H1 (cell line): ENCODE measurements at regions not wholly inside any gene's neighbourhood (a gene's known extent, or its start where the extent isn't known, plus 50 kb on each side); places are given as distances from the start of the nearest gene placed in this dataset.

Experiments used
- CTCF ChIA-PET: fragments of 300-600 bp; sonication (Branson Sonifier 250); formaldehyde crosslinking; loops from one replicate; lab custom pipeline; 2021; ENCODE audit not compliant: partially characterized antibody; lab: Charles Lee
- POLR2A ChIA-PET: fragments of 300-600 bp; sonication (Branson Sonifier 250); formaldehyde crosslinking; loops from one replicate; lab custom pipeline; 2021; ENCODE audit warnings: inconsistent platforms; ENCODE audit not compliant: partially characterized antibody; lab: Charles Lee
- DNase-seq, 2 experiments: peaks; one replicate each; pipeline versions ENCODE4 v3.0.0 to v3.0.0-alpha.2; 2010 to 2022; ENCODE audit warnings: low spot score in 2 of 2, low read depth in 1 of 2, mixed read lengths in 1 of 2
- FAIRE-seq: peaks from 2 replicates; lab custom pipeline; 2011; peaks lifted over from hg19 to GRCh38; lab: Jason Lieb, UNC
- H2AFZ ChIP-seq: 2 replicates; pipeline ENCODE4 v1.8.1; 2012; ENCODE audit warnings: low read length, inconsistent platforms
- H2AK5ac ChIP-seq: 2 replicates; pipeline ENCODE4 v1.6.1; 2013; ENCODE audit warnings: low read depth, low read length
- H2BK120ac ChIP-seq: replicated peaks from 2 replicates; pipeline ENCODE3; 2013; ENCODE audit warnings: low read depth, low read length, inconsistent platforms
- H2BK12ac ChIP-seq: 2 replicates; pipeline ENCODE4 v1.6.1; 2013; ENCODE audit warnings: low read depth, low read length
- H2BK15ac ChIP-seq: 2 replicates; pipeline ENCODE4 v1.6.1; 2013; ENCODE audit warnings: low read length
- H2BK20ac ChIP-seq: 2 replicates; pipeline ENCODE4 v1.6.1; 2013; ENCODE audit warnings: low read length
- H2BK5ac ChIP-seq: 2 replicates; pipeline ENCODE4 v1.6.1; 2013; ENCODE audit warnings: low read depth, low read length
- H3K14ac ChIP-seq: 2 replicates; pipeline ENCODE4 v1.6.1; 2013; ENCODE audit warnings: inconsistent platforms; ENCODE audit not compliant: insufficient read length
- H3K18ac ChIP-seq: 2 replicates; pipeline ENCODE4 v1.6.1; 2013; ENCODE audit warnings: low read length; ENCODE audit errors: extremely low read depth
- H3K23ac ChIP-seq: 2 replicates; pipeline ENCODE4 v1.6.1; 2013; ENCODE audit warnings: inconsistent platforms; ENCODE audit not compliant: insufficient read length
- H3K23me2 ChIP-seq: 2 replicates; pipeline ENCODE4 v1.6.1; 2013; ENCODE audit warnings: low read depth, low read length
- H3K27ac ChIP-seq: 2 replicates; pipeline ENCODE4 v1.6.1; 2011; ENCODE audit warnings: low read depth, low read length, inconsistent platforms
- H3K27me3 ChIP-seq, 4 experiments: replicated peaks in 1 of 4; 1 replicate in 1 of 4; 2 replicates in 3 of 4; pipeline versions ENCODE4 v1.6.1 to v1.8.1; 2011 to 2013; ENCODE audit warnings: low read length in 3 of 4, mild to moderate bottlenecking in 3 of 4, inconsistent platforms in 2 of 4, mixed read lengths in 2 of 4, moderate library complexity in 1 of 4; ENCODE audit not compliant: control insufficient read depth in 3 of 4, insufficient read depth in 3 of 4; ENCODE audit errors: extremely low read depth in 1 of 4
- H3K36me3 ChIP-seq, 4 experiments: 2 replicates each; pipeline versions ENCODE4 v1.6.1 to v1.8.1; 2011 to 2013; ENCODE audit warnings: mild to moderate bottlenecking in 4 of 4, low read length in 3 of 4, moderate library complexity in 2 of 4, control low read depth in 1 of 4, inconsistent platforms in 1 of 4; ENCODE audit not compliant: insufficient read depth in 4 of 4, control insufficient read depth in 2 of 4
- H3K4ac ChIP-seq: replicated peaks from 2 replicates; pipeline ENCODE3; 2013; ENCODE audit warnings: low read length, low read depth, mixed read lengths, inconsistent platforms; ENCODE audit not compliant: insufficient read length
- H3K4me1 ChIP-seq, 4 experiments: replicated peaks in 1 of 4; 1 replicate in 1 of 4; 2 replicates in 3 of 4; pipeline versions ENCODE4 v1.6.1 to v1.8.1; 2011 to 2013; ENCODE audit warnings: low read length in 3 of 4, inconsistent platforms in 2 of 4, mixed read lengths in 1 of 4; ENCODE audit not compliant: insufficient read depth in 4 of 4, control insufficient read depth in 3 of 4
- H3K4me2 ChIP-seq, 2 experiments: 2 replicates each; pipeline versions ENCODE4 v1.6.1 to v1.8.1; 2011 to 2013; ENCODE audit warnings: low read depth in 2 of 2, low read length in 2 of 2, control low read depth in 1 of 2, inconsistent platforms in 1 of 2, mild to moderate bottlenecking in 1 of 2; ENCODE audit not compliant: insufficient read depth in 1 of 2
- H3K4me3 ChIP-seq, 4 experiments: fragments of 200-600, 300-600 bp in 1 of 4; sonication (generic), shearing (Covaris generic), sonication (Bioruptor Twin) in 1 of 4; 2 replicates each; pipeline versions ENCODE4 v1.5.1 to v1.8.1; 2011 to 2016; ENCODE audit warnings: low read length in 4 of 4, low read depth in 3 of 4, control low read depth in 2 of 4, inconsistent platforms in 2 of 4, mild to moderate bottlenecking in 2 of 4, mixed read lengths in 1 of 4, moderate library complexity in 1 of 4; ENCODE audit not compliant: insufficient read depth in 2 of 4; ENCODE audit errors: extremely low read depth in 1 of 4
- H3K56ac ChIP-seq: replicated peaks from 2 replicates; pipeline ENCODE3; 2013; ENCODE audit warnings: low read depth, mild to moderate bottlenecking, mixed read lengths, low read length, inconsistent platforms; ENCODE audit not compliant: insufficient read length
- H3K79me1 ChIP-seq: 2 replicates; pipeline ENCODE4 v1.6.1; 2013; ENCODE audit warnings: low read depth, low read length, control low read depth
- H3K79me2 ChIP-seq, 2 experiments: 2 replicates each; pipeline versions ENCODE4 v1.6.1 to v1.8.1; 2012 to 2013; ENCODE audit warnings: low read length in 2 of 2, mild to moderate bottlenecking in 2 of 2, inconsistent platforms in 1 of 2; ENCODE audit not compliant: insufficient read depth in 2 of 2, control insufficient read depth in 1 of 2
- H3K9ac ChIP-seq, 4 experiments: replicated peaks in 1 of 4; 1 replicate in 1 of 4; 2 replicates in 3 of 4; pipeline versions ENCODE4 v1.6.1 to v1.8.1; 2011 to 2013; ENCODE audit warnings: low read depth in 3 of 4, low read length in 3 of 4, control low read depth in 2 of 4, mild to moderate bottlenecking in 2 of 4, moderate library complexity in 2 of 4, inconsistent platforms in 1 of 4; ENCODE audit errors: extremely low read depth in 1 of 4
- H3K9me3 ChIP-seq, 2 experiments: 2 replicates each; pipeline versions ENCODE4 v1.6.1 to v1.8.1; 2012 to 2013; ENCODE audit warnings: mild to moderate bottlenecking in 2 of 2, moderate library complexity in 2 of 2, control low read depth in 1 of 2, inconsistent platforms in 1 of 2, low read depth in 1 of 2, low read length in 1 of 2, mixed read lengths in 1 of 2; ENCODE audit not compliant: insufficient read depth in 2 of 2
- H4K20me1 ChIP-seq, 2 experiments: replicated peaks in 1 of 2; 2 replicates each; pipeline versions ENCODE3 to v1.8.1; 2011 to 2013; ENCODE audit warnings: inconsistent platforms in 2 of 2, low read length in 2 of 2, mild to moderate bottlenecking in 1 of 2; ENCODE audit not compliant: insufficient read depth in 2 of 2, control insufficient read depth in 1 of 2
- H4K5ac ChIP-seq: 2 replicates; pipeline ENCODE4 v1.6.1; 2013; ENCODE audit warnings: low read length, low read depth, mixed read lengths, inconsistent platforms; ENCODE audit not compliant: insufficient read length
- H4K8ac ChIP-seq: 2 replicates; pipeline ENCODE4 v1.8.0; 2013; ENCODE audit warnings: mild to moderate bottlenecking, moderate library complexity, low read length, inconsistent platforms; ENCODE audit not compliant: insufficient read depth; ENCODE audit errors: extremely low read depth
- H4K91ac ChIP-seq: replicated peaks from 2 replicates; pipeline ENCODE3; 2013; ENCODE audit warnings: low read length, mixed read lengths, inconsistent platforms; ENCODE audit not compliant: insufficient read length
- GABPA ChIP-seq: IDR thresholded peaks from 2 replicates; pipeline ENCODE4 v1.6.1; 2011; ENCODE audit warnings: mild to moderate bottlenecking, low read length, moderate library complexity, borderline replicate concordance; ENCODE audit not compliant: insufficient read depth
- WGBS, 2 experiments: shearing (Covaris generic) in 1 of 2; methylation state at CpG; one replicate each; pipeline versions ENCODE4 v1.1.6 to v1.1.7; 2013 to 2015; ENCODE audit warnings: low lambda C conversion rate in 2 of 2, mixed read lengths in 2 of 2, inconsistent platforms in 1 of 2, low coverage in 1 of 2, missing lambda C conversion rate in 1 of 2; ENCODE audit not compliant: insufficient replicate concordance in 2 of 2, insufficient coverage in 1 of 2, insufficient read length in 1 of 2; ENCODE audit errors: extremely low coverage in 1 of 2, missing lambda C conversion rate in 1 of 2; 5-methylcytosine and 5-hydroxymethylcytosine counted together

DNA sequence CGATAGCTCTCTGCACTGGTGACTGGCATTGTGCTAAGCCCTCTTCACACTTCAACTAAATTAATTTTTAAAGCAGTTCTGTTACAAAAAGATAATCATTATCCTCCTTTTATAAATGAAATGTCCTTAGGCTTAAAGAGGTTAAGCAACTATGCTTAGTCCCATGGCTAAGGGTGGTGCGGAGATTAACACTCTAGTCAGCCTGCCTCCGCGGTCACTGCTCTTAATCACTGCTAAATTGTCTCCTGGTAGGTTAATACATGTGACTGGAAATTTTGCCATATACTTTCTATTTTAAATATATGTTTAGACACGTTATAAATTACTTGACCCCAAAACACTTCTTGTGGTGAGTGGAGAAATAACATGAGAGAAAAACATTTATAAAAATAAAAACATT is 473.7 kb downstream of the CENPC start:
- no peak overlapping the region for H3K4me2 ChIP-seq
- no peak overlapping the region for H3K56ac ChIP-seq
- H3K79me2 ChIP-seq: no peaks in the 10 kb centered on the region
- no peak overlapping the region for H2AFZ ChIP-seq
- ChIA-PET POLR2A (no interaction called here), CTCF (interaction anchor here (0.6 to 0.9 kb wide), 2 partner anchors 260 to 1502 kb away, joined by 3 to 4 read pairs; no protein-coding TSS in a partner anchor)
- H3K9ac ChIP-seq: no peak overlapping the region
- DNase-seq: no peak
- no peak for FAIRE-seq
- H3K9me3 ChIP-seq: peaks cover 11 to 12% of the 10 kb centered on the region in 2 experiments
- no peaks in the 10 kb centered on the region for H3K23me2 ChIP-seq
- H2BK12ac ChIP-seq: no peak overlapping the region
- no peak overlapping the region for H4K5ac ChIP-seq
- H2BK20ac ChIP-seq: no peak overlapping the region
- H2BK120ac ChIP-seq: no peak overlapping the region
- H3K4me3 ChIP-seq: no peak overlapping the region
- H3K4ac ChIP-seq: no peak overlapping the region
- no peaks in the 10 kb centered on the region for H3K4me1 ChIP-seq
- no peaks in the 10 kb centered on the region for H3K27me3 ChIP-seq
- H4K8ac ChIP-seq: no peak overlapping the region
- H4K20me1 ChIP-seq: no peaks in the 10 kb centered on the region
- 92% methylated on average over 5 of the region's 5 CpGs; no CpG with 5 or more reads in 1 of the 2 experiments for WGBS, 2 experiments
- no peak overlapping the region for H3K27ac ChIP-seq
- H4K91ac ChIP-seq: no peak overlapping the region
- H2BK5ac ChIP-seq: no peak overlapping the region
- H3K36me3 ChIP-seq: no peaks in the 10 kb centered on the region; a peak in 1 of 8 replicates
- H3K14ac ChIP-seq: no peak overlapping the region
- H2BK15ac ChIP-seq: no peak overlapping the region
- H3K18ac ChIP-seq: no peak overlapping the region
- H3K23ac ChIP-seq: no peak overlapping the region
- H2AK5ac ChIP-seq: no peak overlapping the region
- no peaks in the 10 kb centered on the region for H3K79me1 ChIP-seq
- TF ChIP-seq GABPA: no peak
